GM04503 (cell line): ENCODE measurements at regions not wholly inside any gene's neighbourhood (a gene's known extent, or its start where the extent isn't known, plus 50 kb on each side); places are given as distances from the start of the nearest gene placed in this dataset.
"Not testable (repeated sequence)": the region's sequence is repeated elsewhere in the genome, so short reads cannot be mapped to it uniquely, and the experiment has no call there.

Experiments
- DNase-seq: peaks from one replicate; pipeline ENCODE4 v3.0.0-alpha.2; 2012; ENCODE audit warnings: low read depth

DNA sequence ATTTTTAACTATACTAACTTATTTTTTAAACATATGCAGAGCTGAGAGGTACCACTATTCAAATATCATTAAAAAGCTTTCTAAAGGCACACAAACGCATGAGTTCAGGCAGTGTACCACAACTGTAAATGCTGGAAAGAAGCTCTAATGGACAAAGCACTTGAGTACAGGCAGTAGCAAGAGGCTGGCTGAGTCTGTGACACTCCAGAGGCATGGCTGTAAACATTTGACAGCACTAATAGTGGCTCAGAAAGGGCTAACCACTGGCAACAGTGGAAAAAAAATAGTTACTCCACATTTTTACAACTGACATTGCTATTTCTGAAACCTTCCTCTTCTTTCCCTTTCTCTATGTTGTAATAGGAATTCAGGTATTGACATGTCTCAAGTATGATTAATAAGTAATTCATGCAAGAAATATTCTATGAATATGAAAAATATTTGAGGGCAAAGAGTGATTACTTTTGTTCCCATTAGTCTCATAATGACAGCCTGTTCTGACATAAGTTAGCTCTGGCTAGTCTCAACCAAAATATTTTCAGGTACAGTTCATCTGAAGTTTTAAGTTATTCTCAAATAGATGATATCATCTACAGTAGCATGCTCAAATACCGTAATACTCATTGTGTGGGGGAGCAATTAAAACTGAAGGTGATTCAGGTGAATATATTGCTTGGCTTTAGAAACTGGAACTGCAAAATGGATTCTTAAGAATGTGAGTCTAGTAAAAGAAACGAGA, 324.0 kb upstream of the POT1 start:
- no peak for DNase-seq

DNA sequence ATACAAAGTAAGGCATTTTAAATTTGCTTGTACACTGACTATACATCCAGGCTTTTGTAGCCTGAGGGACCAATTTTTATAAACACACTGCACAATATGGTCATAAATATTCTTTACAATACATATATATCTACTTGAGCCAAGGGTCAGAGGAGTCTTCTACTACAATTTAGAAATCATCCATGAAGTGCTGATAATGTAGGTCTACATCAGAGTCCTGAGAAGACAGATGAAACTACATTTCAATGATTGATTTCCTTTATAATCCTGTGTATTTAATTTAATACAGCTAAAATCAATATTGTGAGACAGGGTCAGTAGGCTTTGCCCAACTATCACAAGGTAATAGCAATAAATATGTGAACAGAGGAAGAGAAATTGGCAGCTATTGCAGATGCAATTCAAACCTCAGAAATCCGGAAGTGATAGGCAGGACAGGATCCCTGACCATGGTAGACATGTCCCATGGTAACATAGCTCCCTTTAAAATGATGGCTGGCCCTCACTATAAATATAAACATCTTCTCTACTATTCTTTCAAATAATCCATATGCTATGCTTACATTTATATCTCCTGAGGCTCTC, 318.0 kb upstream of the POT1 start:
- DNase-seq: no peak

DNA sequence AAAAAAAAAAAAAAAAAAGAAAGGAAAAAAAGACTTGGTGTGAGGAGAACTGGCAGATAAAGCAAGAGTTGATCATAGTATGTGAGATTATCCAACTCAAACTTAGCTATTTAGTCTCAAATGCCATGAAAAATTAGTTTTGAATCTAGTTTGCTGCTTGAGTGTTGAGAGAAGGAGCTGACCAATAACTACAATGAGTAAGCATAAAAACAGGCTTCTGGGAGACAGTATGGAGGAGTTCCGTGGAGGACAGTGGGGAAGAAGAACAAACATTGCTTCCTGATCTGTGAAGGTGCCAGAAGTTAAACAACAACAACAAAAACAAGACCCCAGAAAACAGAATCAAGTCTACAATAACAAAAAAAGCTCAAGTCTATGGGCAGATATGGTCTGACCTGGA, 317.1 kb upstream of the POT1 start:
- no peak for DNase-seq

DNA sequence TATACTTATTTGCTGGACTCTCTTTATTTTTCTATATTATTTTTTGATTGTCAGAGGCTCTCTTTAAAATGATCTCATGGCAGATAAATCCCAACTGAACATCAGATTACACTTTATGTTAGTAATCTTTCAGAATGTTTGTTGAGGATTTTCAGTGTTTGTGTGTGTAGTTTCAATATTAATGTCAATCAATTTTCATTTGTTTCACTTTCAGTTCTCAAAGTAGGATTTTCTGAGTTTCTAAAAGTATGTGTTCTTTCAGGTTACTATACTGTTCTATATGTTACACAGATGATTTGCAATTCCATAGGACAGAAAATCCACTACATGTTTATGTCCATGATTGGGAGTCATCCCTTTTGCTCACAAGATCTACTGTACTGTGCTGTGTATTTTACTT, 311.9 kb upstream of the POT1 start:
- no peak for DNase-seq

DNA sequence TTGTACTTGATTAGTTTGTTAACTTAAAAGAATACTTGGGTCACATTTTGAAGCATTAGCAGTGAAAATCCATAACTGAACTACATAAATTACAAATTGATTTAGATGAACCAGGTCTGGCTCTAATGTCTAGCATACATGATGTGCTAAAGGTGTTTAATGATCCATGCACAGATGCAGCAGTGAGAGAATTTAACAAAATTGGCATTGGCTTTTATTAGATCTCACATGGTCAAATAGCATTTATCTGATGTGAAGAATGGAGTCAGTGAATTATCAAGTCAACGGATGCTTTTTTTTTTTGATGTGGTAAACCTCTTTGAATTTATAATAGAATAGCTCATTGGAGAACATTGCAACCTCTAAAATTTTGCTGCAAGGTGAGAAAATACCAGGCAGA, 293.0 kb upstream of the POT1 start:
- no peak for DNase-seq

DNA sequence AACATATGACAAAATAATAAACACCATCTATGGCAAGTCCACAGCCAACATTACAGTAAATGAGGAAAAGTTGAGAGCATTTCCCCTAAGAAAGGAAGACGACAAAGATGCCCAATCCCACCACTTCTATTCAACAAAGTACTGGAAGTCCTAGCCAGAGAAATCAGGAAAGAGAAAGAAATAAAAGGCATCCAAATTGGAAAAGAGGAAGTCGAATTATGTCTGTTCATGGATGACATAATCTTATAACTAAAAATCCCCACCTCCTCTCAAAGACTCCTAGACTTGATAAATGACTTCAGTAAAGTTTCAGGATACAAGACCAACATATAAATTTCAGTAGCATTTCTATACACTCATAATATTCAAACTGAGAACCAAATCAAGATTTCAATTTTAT, 288.5 kb upstream of the POT1 start:
- no peak for DNase-seq

DNA sequence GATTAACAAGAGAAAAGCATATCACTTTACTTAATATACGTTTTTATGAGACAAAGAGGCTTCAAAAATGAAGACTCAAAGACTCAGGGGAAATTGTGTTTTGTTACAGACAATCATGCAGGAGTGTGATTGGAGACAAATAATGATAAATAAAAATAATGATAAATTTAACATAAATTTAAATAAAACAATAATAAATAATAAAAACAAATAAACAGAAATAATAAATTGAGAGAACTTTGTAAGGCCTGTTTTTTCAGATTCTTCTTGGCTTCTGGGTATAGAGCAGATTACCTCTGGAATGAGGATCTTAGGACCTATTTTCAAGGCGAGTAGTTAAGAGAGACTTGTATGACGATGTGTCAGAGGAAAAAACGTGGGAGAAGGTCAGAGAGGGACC, 271.4 kb upstream of the POT1 start:
- DNase-seq: no peak

DNA sequence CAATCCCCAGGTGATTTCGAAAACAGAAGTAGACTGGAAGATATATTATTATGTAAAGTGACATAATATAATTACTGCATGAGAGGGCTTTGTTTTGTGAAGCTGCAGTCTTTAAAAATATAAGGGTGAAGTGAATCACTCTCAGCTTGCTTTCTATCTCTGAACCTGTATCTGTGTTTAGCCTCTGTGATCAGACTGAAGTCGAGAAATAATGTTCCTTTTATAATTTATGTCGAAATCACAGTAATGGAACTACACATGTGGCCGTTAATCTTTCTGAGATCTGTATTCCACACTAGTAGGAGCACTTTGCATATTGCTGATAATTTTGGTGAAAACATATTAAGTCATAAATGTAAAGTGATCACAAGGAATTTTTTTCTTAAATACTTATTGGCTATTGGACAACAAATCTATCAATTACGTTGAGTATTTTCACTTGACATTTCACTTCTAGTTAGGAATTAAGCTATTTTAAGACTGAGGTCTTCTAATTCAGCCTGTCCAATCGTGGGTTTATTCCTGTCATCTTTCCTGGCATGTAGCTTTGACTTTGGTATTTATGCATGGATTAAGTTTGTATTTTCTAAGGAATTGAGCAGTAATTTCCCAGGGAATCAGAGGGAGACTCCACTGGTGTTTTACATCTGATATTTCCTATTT, 268.2 kb upstream of the POT1 start:
- no peak for DNase-seq

DNA sequence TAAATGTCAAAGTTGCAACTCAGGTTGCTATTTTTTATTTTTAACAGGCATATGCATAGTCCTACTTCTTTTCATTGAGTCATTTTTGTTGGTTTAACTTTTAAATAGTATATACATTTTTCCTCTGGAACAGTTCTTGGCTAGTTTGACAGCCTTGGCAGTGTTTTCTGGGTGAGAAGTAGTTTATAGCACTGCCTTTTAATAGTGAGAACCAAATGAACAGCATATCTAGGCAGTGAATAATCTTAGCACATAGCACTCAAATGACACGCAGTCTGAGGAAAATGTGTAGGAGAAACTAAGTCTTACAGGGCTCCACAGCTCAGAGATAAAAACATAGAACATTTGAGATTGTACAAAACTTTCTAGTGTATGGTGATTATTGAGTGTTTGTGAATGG, 265.5 kb upstream of the POT1 start:
- no peak for DNase-seq

DNA sequence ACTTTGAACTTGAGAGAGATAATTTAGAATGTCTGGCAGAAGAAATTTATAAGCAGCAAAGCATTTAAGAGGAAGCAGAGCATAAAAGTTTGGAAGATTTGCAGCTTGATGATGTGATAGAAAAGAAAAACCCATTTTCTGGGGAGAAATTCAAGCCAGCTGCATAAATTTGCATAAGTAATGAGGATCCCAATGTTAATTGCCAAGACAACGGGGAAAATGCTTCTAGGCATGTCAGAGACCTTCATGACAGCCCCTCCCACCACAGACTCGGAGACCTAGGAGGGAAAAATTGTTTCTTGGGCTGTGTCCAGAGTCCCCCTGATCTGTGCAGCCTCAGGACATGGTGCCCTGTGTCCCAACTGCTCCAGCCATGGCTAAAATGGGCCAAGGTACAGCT, 263.6 kb upstream of the POT1 start:
- DNase-seq: no peak

DNA sequence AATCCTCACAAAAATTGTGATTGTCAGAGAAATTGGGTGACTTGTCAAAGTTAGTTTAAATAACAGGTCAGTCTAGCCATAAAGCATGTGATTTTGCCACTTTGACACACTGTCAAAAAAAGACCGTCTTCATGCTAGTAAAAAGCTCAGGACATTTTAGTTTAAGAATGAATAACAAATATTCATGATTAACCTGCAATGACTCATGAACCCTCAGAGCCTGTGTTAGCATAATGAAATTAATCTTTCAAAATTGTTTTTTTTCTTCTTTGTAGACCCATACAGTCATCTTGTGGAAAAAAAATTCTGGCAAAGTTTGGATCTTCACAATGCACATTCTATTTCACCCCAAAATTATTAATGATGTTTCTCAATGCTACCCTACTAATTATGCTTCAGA, 255.2 kb upstream of the POT1 start:
- no peak for DNase-seq

DNA sequence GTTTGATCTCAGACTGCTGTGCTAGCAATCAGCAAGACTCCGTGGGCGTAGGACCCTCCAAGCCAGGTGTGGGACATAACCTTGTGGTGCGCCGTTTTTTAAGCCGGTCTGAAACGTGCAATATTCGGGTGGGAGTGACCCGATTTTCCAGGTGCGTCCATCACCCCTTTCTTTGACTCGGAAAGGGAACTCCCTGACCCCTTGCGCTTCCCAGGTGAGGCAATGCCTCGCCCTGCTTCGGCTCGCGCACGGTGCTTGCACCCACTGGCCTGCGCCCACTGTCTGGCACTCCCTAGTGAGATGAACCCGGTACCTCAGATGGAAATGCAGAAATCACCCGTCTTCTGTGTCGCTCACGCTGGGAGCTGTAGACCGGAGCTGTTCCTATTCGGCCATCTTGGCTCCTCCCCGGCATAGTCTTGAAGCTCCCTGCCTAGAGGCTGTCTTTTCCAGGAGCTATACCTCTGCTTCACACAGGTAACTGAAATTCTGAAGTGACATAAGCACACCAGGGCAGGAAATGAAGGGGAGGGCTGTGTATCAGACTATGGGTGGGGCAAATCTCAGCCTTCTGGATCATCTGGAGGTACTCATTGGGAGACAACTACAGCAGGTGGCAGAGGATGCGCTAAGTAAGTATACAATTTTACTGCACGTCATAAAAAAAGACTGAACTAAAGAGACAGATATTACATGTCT, 252.1 kb upstream of the POT1 start:
- not testable (repeated sequence) for DNase-seq

DNA sequence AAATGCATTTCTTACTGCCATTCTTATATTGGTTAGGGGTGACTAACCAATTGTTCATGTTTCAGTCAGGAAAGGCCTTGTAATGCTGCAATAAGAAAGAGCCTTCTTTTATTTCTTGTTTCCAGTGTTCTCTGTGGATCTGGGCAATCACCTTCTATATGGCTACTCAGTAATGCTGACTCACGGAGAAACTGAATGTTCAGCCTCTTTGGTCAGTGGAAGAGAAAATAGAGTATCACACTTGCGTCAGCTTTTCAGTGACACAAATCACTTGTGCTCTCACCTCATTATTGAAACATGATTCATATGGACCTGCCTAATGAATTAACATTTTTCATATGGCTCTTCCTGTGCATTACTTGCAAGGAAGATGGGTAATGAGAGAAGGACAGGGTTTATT, 243.9 kb upstream of the POT1 start:
- DNase-seq: no peak

DNA sequence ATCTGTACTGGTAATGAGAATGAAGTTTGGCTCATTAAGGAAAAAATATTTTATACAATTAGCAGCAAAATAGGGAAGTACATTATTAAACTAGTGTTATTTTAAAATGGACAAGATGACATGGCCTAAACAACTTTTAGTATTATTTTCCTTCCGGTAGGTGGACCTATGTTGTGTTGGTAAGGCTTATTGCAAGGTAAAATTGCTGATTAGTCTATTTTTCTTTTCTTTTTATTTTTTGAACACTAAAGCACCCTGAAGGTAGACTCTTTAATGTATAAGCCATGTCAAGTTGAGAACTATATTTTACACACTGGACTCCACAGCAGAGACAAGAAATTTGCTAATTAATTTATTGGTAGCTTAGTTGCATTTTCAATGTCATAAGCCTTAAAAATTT, 239.5 kb upstream of the POT1 start:
- no peak for DNase-seq

DNA sequence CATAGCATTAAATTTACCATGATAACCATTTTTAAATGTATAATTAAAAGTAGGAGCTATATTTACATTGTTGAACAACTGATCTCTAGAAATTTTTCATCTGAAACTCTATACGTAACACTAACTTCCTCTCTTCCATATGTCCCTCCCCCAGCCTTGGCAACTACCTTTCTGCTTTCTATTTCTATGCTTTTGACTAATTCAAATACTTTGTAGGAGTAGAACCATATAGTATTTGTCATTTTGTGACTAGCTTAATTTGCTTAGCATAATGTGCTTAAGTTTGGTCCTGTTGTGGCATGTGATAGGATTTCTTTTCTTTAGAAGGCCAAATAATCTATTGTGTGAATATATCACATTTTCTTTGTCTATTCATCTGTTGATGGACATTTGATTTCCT, 225.3 kb upstream of the POT1 start:
- no peak for DNase-seq

DNA sequence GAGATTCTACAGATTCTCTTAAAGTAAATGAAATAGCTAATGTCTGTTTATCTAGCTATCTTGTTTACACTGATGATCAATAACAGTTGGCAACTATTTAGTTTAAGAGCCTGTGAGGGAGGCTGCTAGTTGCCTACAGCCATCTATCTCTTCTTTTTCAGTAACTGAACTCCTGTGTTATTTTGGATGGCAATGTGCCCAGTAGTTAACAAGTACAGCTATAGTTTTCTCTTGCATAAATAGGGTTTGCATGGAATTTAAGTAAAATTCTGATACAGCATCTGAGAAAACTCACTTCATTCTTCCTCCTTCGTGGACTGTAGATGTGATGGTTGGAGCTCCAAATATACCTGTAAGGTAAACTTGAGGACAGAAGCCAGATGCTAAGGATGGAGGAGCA, 219.5 kb upstream of the POT1 start:
- DNase-seq: no peak

DNA sequence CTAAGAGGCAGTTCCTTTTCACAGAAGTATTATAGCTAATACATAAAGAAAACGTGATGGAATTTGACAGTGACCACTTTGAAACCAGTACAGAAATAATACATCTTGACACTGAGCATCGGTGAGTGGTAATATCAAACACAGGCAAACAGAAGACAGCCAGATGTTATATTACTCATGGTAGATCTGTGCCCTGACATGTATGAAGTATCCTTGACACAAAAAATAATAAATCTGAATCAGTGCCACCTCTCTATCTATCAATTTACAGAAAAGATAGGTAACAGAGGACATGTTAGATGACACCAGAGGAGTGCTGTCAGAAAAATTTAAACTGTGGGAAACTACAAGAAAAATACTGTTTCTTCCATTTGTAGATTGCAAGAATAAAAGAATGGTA, 217.4 kb upstream of the POT1 start:
- no peak for DNase-seq

DNA sequence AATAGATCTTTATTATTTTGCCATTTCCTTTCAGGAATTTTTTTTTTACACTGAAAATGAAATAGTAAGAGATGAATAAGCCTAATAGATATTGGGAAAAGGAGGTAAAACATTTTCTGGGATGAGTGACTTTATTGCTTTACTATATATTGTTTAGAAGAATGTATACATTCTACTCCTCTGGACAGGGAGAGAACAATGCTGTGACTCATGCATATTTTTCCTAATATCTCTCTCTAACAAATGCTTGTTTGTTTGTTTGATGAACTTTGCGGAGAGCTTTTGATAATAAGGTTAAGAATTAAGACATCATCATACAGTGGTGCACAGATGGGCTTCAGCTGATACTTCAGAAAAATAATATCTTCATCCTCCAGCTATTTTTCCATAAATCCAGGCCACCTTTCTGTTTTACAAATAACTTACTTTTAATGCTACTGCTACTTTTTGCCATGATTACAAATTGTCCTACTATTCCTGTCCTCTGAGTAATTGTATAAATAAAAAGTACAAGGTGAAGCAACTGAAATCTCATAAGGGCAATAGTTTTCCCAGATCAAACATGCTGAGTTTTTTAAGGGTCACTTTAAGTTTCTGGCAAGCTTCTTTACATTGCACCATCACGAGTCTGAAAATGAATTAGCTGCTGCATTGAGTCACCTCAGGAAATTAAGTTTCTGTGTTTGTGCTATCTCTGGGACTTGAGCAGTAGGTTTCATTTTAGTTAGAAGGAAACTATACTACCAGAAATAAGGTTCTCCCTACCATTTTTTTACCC, 207.3 kb upstream of the POT1 start:
- no peak for DNase-seq

DNA sequence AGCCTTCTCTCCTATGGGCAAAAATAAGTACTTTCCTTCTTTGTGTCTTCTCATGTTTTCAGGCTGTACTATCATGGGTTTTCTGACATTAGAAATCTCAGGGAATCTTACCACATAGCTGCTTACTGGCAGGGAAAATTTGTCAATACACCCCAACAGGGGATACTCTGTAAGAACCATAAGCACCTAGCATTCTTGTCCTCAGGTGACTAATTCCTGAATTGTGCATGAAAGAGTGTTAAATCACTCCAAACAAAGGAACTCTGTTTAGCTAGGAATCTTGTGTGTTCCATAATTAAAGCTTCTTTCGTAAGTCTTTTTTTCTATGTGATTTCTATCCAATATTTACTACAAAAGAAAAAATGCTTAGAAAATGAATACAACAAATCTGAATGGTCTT, 206.7 kb upstream of the POT1 start:
- no peak for DNase-seq

DNA sequence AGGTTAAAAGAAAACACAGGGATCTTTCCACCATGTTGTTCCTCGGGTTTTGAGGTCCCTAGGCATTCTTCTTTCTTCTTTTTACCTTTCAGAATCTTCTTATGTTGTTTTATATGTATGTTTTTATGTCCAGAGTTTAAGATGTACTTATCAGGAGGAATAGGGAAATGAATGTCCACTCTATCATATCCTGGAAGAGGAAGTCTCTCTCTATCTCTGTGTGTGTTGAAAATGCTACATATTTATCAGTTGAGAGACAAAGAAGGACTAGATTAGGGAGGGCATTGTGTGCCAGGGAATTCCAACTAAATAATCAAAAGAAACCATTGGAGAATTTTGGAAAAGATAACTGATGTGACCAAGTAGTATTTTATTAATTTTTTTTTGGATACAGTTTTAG, 200.5 kb upstream of the POT1 start:
- no peak for DNase-seq

DNA sequence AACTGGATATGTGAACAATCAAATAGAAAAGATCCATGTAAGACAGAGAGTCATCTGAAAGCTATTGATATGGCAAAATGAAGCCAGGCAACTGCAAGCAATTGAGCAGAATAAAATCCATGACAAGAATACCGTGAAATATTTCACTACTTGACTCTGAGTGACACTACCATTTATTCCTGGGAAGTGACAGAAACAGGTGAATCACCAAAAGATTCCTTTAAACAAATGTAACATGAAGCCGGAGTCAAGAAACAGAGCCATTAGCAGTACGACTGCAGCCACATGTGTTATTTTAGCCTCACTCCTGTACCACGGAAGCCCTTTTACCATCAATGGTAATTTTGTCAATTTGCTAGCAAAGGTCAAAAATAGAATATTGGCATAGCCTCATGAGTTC, 197.7 kb upstream of the POT1 start:
- no peak for DNase-seq

DNA sequence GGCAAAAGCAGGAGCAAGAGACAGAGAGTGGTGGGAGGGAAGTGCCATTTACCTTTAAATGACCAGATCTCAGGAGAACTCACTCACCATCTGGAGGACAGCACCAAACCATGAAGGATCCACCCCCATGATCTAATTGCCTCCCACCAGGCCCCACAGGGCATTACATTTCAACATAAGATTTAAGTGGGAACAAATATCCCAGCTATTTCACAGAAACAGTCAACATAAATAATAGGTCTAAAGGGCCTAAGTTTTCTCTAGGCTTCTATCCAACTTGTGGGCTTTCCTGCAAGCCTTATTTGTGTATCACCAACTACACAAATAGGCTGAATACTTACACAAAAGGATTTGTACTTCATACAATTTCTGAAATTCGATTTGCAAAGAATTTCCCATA, 196.8 kb upstream of the POT1 start:
- no peak for DNase-seq
